Mesendoderm (in vitro differentiated cells): ENCODE measurements at regions not wholly inside any gene's neighbourhood (a gene's known extent, or its start where the extent isn't known, plus 50 kb on each side); places are given as distances from the start of the nearest gene placed in this dataset.

Source experiments
- DNase-seq: peaks from one replicate; pipeline ENCODE4 v3.0.0; 2013
- H2AK5ac ChIP-seq: 2 replicates; pipeline ENCODE4 v1.6.1; 2013; ENCODE audit warnings: low read length, inconsistent platforms
- H2BK120ac ChIP-seq: 2 replicates; pipeline ENCODE4 v1.6.1; 2013; ENCODE audit warnings: low read depth, mild to moderate bottlenecking, low read length, moderate library complexity, mixed read lengths
- H2BK15ac ChIP-seq: replicated peaks from 2 replicates; pipeline ENCODE4 v1.6.1; 2013; ENCODE audit warnings: low read depth, mild to moderate bottlenecking, moderate library complexity
- H2BK5ac ChIP-seq: 2 replicates; pipeline ENCODE4 v1.6.1; 2013; ENCODE audit warnings: low read length, inconsistent platforms
- H3K18ac ChIP-seq: 2 replicates; pipeline ENCODE4 v1.6.1; 2013; ENCODE audit warnings: mild to moderate bottlenecking, low read length, mixed read lengths
- H3K23ac ChIP-seq: one replicate; pipeline ENCODE4 v1.6.1; 2013; ENCODE audit warnings: low read length
- H3K27ac ChIP-seq: 2 replicates; pipeline ENCODE4 v1.5.1; 2013; ENCODE audit warnings: low read depth, mild to moderate bottlenecking, inconsistent platforms, low read length, moderate library complexity
- H3K27me3 ChIP-seq: 2 replicates; pipeline ENCODE4 v1.6.1; 2013; ENCODE audit warnings: low read length, control low read depth, mild to moderate bottlenecking, inconsistent platforms; ENCODE audit not compliant: insufficient read depth, poor library complexity
- H3K36me3 ChIP-seq: 2 replicates; pipeline ENCODE4 v1.6.1; 2013; ENCODE audit warnings: low read length, inconsistent platforms; ENCODE audit not compliant: control insufficient read depth, insufficient read depth
- H3K4ac ChIP-seq: one replicate; pipeline ENCODE4 v1.6.1; 2013; ENCODE audit warnings: low read depth, mild to moderate bottlenecking, low read length, moderate library complexity
- H3K4me1 ChIP-seq: 2 replicates; pipeline ENCODE4 v1.6.1; 2013; ENCODE audit warnings: low read depth, low read length, inconsistent platforms; ENCODE audit not compliant: control insufficient read depth
- H3K4me2 ChIP-seq: 2 replicates; pipeline ENCODE4 v1.6.1; 2013; ENCODE audit warnings: low read length
- H3K4me3 ChIP-seq: 2 replicates; pipeline ENCODE4 v1.5.1; 2013; ENCODE audit warnings: mild to moderate bottlenecking, low read length
- H3K56ac ChIP-seq: one replicate; pipeline ENCODE4 v1.6.1; 2013; ENCODE audit warnings: low read length
- H3K79me1 ChIP-seq: 2 replicates; pipeline ENCODE4 v1.6.1; 2013; ENCODE audit warnings: low read length, inconsistent platforms
- H3K79me2 ChIP-seq: 2 replicates; pipeline ENCODE4 v1.6.1; 2013; ENCODE audit warnings: mild to moderate bottlenecking, low read length; ENCODE audit not compliant: control insufficient read depth, insufficient read depth
- H3K9ac ChIP-seq: 2 replicates; pipeline ENCODE4 v1.6.1; 2013; ENCODE audit warnings: low read length, inconsistent platforms
- H4K5ac ChIP-seq: one replicate; pipeline ENCODE4 v1.6.1; 2013; ENCODE audit warnings: low read length
- H4K8ac ChIP-seq: one replicate; pipeline ENCODE4 v1.6.1; 2013; ENCODE audit warnings: low read depth, mild to moderate bottlenecking, control low read depth, low read length, moderate library complexity
- WGBS: extraction: QIAGEN DNeasy Blood & Tissue Kit; methylation state at CpG from one replicate; pipeline ENCODE4 v1.1.7; 2013; ENCODE audit warnings: low lambda C conversion rate, missing lambda C conversion rate; ENCODE audit not compliant: insufficient coverage; ENCODE audit errors: extremely low coverage; 5-methylcytosine and 5-hydroxymethylcytosine counted together

DNA sequence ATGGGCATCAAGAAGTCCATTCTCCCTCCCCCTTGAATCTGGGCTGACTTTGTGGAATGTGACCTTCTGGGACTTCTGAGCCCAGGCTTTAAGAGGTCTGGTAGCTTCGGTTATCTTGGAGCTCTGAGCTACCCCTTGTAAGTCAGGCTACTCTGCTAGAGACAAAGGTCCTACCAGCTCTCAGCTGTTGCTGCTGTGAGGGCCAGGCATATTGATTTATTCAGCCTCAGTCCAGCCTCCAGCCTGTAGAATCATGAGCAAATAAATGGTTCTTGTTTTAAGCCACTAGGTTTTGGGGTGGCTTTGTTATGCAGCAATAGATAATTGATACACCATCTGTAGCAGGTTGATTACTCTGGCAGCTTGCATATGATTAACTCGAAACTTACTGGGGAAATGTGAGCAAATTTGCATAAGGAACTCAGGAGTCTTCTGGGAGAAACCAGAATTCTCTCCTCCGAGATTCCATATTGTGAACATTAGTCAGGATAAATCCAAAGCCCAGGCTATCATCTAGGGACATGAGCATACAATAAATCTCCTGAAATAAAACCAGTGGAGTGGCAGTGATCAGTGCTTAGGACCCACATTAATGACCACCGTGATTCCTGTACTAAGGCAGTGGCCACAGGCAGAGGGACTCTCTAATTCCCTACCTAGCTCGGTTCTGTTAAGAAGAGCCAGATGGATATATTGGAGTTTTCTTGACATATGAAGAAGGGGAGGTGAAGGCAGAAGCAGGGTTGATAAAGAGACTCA is 336.1 kb downstream of the CDC5L start:
- no peak overlapping the region for H3K4ac ChIP-seq
- H3K56ac ChIP-seq = no peak overlapping the region
- H3K27ac ChIP-seq = no peak overlapping the region
- no peaks in the 10 kb centered on the region for H3K79me1 ChIP-seq
- no CpG with 5 or more reads among the region's 5 CpGs for WGBS
- no peaks in the 10 kb centered on the region for H3K4me1 ChIP-seq
- H3K23ac ChIP-seq = no peak overlapping the region
- H4K5ac ChIP-seq = no peak overlapping the region
- no peaks in the 10 kb centered on the region for H3K36me3 ChIP-seq
- no peak overlapping the region for H3K4me3 ChIP-seq
- no peak overlapping the region for H4K8ac ChIP-seq
- H3K27me3 ChIP-seq = no peaks in the 10 kb centered on the region
- H3K4me2 ChIP-seq = no peak overlapping the region
- no peak overlapping the region for H3K18ac ChIP-seq
- no peaks in the 10 kb centered on the region for H3K79me2 ChIP-seq
- no peak overlapping the region for H2BK5ac ChIP-seq
- no peak overlapping the region for H2AK5ac ChIP-seq
- DNase-seq = no peak
- no peak overlapping the region for H2BK15ac ChIP-seq
- no peak overlapping the region for H2BK120ac ChIP-seq
- no peak overlapping the region for H3K9ac ChIP-seq

GRCh38 chr6:44725070-44725469 is 337.6 kb downstream of the CDC5L start:
- no peak overlapping the region for H3K56ac ChIP-seq
- H3K4me2 ChIP-seq = no peak overlapping the region
- H3K4ac ChIP-seq = no peak overlapping the region
- H2BK5ac ChIP-seq = no peak overlapping the region
- H3K4me3 ChIP-seq = no peak overlapping the region
- no peak overlapping the region for H3K27ac ChIP-seq
- H3K79me2 ChIP-seq = no peaks in the 10 kb centered on the region
- H3K23ac ChIP-seq = no peak overlapping the region
- H2BK120ac ChIP-seq = no peak overlapping the region
- H3K36me3 ChIP-seq = no peaks in the 10 kb centered on the region
- no peaks in the 10 kb centered on the region for H3K27me3 ChIP-seq
- H3K79me1 ChIP-seq = no peaks in the 10 kb centered on the region
- H4K5ac ChIP-seq = no peak overlapping the region
- DNase-seq = no peak
- no peak overlapping the region for H3K18ac ChIP-seq
- H2AK5ac ChIP-seq = no peak overlapping the region
- WGBS = no CpG with 5 or more reads among the region's 4 CpGs
- no peak overlapping the region for H3K9ac ChIP-seq
- H4K8ac ChIP-seq = no peak overlapping the region
- H3K4me1 ChIP-seq = no peaks in the 10 kb centered on the region
- no peak overlapping the region for H2BK15ac ChIP-seq

DNA sequence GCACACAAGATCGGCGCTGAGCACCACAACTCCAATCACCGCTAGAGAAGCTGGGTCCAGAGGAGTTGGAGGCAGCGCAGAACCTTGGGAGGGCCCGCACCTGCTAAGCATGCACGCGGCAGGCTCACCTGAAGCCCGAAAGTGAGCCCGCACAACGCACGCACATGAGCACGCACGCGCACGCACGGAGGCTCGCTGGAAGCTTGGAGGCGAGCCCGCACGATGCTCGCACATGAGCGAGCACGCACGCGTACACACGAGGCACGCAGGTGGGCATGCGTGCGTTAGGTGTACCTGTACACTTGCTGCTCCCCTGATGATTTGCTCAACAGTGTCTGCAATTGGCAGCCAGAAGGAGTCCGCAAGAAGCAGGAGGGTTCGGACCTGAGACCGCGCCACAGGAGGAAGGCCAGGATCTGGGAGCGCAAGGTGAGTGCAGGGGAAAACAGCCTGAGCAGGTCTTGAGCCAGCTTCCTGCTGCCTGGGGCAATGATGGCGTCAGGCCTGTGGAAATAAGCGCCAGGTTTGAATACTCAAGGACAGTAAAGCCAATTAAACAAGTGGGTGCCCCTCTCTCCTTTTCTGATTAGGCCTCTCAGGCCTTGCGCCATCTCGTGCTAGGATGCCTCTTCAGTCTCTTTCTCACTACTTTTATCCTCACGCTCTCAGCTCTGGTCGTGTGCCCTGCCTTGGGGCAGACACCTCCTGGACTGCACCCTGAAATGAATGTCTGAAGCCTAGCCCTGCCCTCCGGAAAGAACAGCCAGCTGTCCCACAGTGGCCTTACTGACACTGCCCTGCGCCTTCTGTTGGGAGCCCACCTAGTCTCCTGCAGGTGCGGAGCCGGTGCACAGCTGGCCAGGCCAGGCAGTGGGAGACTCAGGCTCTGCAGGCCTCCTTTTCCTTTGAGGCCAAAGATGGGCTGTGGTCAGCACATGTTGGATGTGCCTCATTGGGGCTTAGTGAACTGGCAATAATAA is 340.4 kb downstream of the CDC5L start:
- H3K4me2 ChIP-seq = no peak overlapping the region
- no peak for DNase-seq
- no peaks in the 10 kb centered on the region for H3K4me1 ChIP-seq
- H3K56ac ChIP-seq = no peak overlapping the region
- no peak overlapping the region for H3K27ac ChIP-seq
- H3K36me3 ChIP-seq = no peaks in the 10 kb centered on the region
- no peak overlapping the region for H4K8ac ChIP-seq
- H3K27me3 ChIP-seq = no peaks in the 10 kb centered on the region
- no CpG with 5 or more reads among the region's 44 CpGs for WGBS
- no peaks in the 10 kb centered on the region for H3K79me2 ChIP-seq
- H3K9ac ChIP-seq = no peak overlapping the region
- H3K4ac ChIP-seq = no peak overlapping the region
- H4K5ac ChIP-seq = no peak overlapping the region
- H3K79me1 ChIP-seq = no peaks in the 10 kb centered on the region
- no peak overlapping the region for H3K18ac ChIP-seq
- no peak overlapping the region for H3K23ac ChIP-seq
- no peak overlapping the region for H2AK5ac ChIP-seq
- H2BK15ac ChIP-seq = no peak overlapping the region
- H2BK5ac ChIP-seq = no peak overlapping the region
- H3K4me3 ChIP-seq = no peak overlapping the region
- H2BK120ac ChIP-seq = no peak overlapping the region

GRCh38 chr6:44730771-44731391 is 343.4 kb downstream of the CDC5L start:
- H3K9ac ChIP-seq = no peak overlapping the region
- H3K79me1 ChIP-seq = no peaks in the 10 kb centered on the region
- no peak overlapping the region for H2BK5ac ChIP-seq
- H3K4me3 ChIP-seq = no peak overlapping the region
- peak; percentile 16 for DNase-seq
- no peak overlapping the region for H3K18ac ChIP-seq
- H4K8ac ChIP-seq = no peak overlapping the region
- H2BK15ac ChIP-seq = no peak overlapping the region
- no peak overlapping the region for H2BK120ac ChIP-seq
- H3K23ac ChIP-seq = no peak overlapping the region
- H3K4me2 ChIP-seq = no peak overlapping the region
- no peaks in the 10 kb centered on the region for H3K36me3 ChIP-seq
- no peak overlapping the region for H3K4ac ChIP-seq
- H3K79me2 ChIP-seq = no peaks in the 10 kb centered on the region
- H2AK5ac ChIP-seq = no peak overlapping the region
- H3K4me1 ChIP-seq = no peaks in the 10 kb centered on the region
- WGBS = no CpG with 5 or more reads among the region's 7 CpGs
- H3K27me3 ChIP-seq = no peaks in the 10 kb centered on the region
- H3K27ac ChIP-seq = no peak overlapping the region
- H3K56ac ChIP-seq = no peak overlapping the region
- H4K5ac ChIP-seq = no peak overlapping the region

GRCh38 chr6:44731485-44732095 is 344.1 kb downstream of the CDC5L start:
- WGBS = no CpG with 5 or more reads among the region's 6 CpGs
- Histone ChIP-seq H2AK5ac (no peak overlapping the region), H3K18ac (no peak overlapping the region), H3K27ac (no peak overlapping the region), H2BK5ac (no peak overlapping the region), H4K8ac (no peak overlapping the region), H3K4me3 (no peak overlapping the region), H2BK15ac (no peak overlapping the region), H3K79me1 (no peaks in the 10 kb centered on the region), H3K56ac (no peak overlapping the region), H3K23ac (no peak overlapping the region), H3K79me2 (no peaks in the 10 kb centered on the region), H2BK120ac (no peak overlapping the region), H3K4me1 (no peaks in the 10 kb centered on the region), H3K27me3 (no peaks in the 10 kb centered on the region), H3K4ac (no peak overlapping the region), H3K4me2 (no peak overlapping the region), H4K5ac (no peak overlapping the region), H3K9ac (no peak overlapping the region), H3K36me3 (no peaks in the 10 kb centered on the region)
- no peak for DNase-seq
